GM21528 (cell line): ENCODE measurements at regions not wholly inside any gene's neighbourhood (a gene's known extent, or its start where the extent isn't known, plus 50 kb on each side); places are given as distances from the start of the nearest gene placed in this dataset.

ENCODE experiments used
- ATAC-seq: cut with Tn5 transposase; IDR thresholded peaks from one replicate; pipeline ENCODE4 v1.9.1; 2021; ENCODE audit warnings: mild to moderate bottlenecking, moderate library complexity; ENCODE audit not compliant: unreplicated experiment, low FRiP score

- ATAC-seq, result no peak
Measured at GRCh38 chr1:198860371-198860770, 221.5 kb downstream of the PTPRC start.

- no peak for ATAC-seq
Measured at GRCh38 chr1:198861636-198862035, 222.8 kb downstream of the PTPRC start.

GRCh38 chr1:198864695-198865094, 225.9 kb downstream of the PTPRC start:
- no peak for ATAC-seq

GRCh38 chr1:198865319-198865718, 226.5 kb downstream of the PTPRC start:
- no peak for ATAC-seq

- ATAC-seq, result no peak
Measured at GRCh38 chr1:198867182-198867581, 228.3 kb downstream of the PTPRC start.

GRCh38 chr1:198873696-198874230, 234.9 kb downstream of the PTPRC start:
- ATAC-seq, result no peak

GRCh38 chr1:198876371-198876871, 237.6 kb downstream of the PTPRC start:
- ATAC-seq, result no peak

GRCh38 chr1:198878566-198878965, 239.7 kb downstream of the PTPRC start:
- no peak for ATAC-seq

- no peak for ATAC-seq
Measured at GRCh38 chr1:198879711-198880306, 241.0 kb downstream of the PTPRC start.

GRCh38 chr1:198880397-198880796, 241.6 kb downstream of the PTPRC start:
- ATAC-seq, result no peak

GRCh38 chr1:198880818-198881597, 242.2 kb downstream of the PTPRC start:
- ATAC-seq, result no peak

GRCh38 chr1:198883184-198883583, 244.3 kb downstream of the PTPRC start:
- ATAC-seq, result no peak

GRCh38 chr1:198887866-198888265, 249.0 kb downstream of the PTPRC start:
- ATAC-seq, result no peak

- no peak for ATAC-seq
Measured at GRCh38 chr1:198888379-198888943, 249.6 kb downstream of the PTPRC start.

GRCh38 chr1:198889101-198889500, 250.3 kb downstream of the PTPRC start:
- ATAC-seq, result no peak

- no peak for ATAC-seq
Measured at GRCh38 chr1:198889749-198890148, 250.9 kb downstream of the PTPRC start.

- ATAC-seq, result no peak
Measured at GRCh38 chr1:198890214-198890930, 251.5 kb downstream of the PTPRC start.

GRCh38 chr1:198892065-198892464, 253.2 kb downstream of the PTPRC start:
- ATAC-seq, result no peak

- ATAC-seq, result no peak
Measured at GRCh38 chr1:198893141-198893540, 254.3 kb downstream of the PTPRC start.

- ATAC-seq, result no peak
Measured at GRCh38 chr1:198893763-198894444, 255.1 kb downstream of the PTPRC start.
